Activated T-helper 17 cell treated with anti-CD3 and anti-CD28 coated beads, Interleukin-2, amount 50 U/mL, for 72 hours (primary cell): ENCODE measurements at regions not wholly inside any gene's neighbourhood (a gene's known extent, or its start where the extent isn't known, plus 50 kb on each side); places are given as distances from the start of the nearest gene placed in this dataset.

Experiments
- ATAC-seq: fragments of 150-1000 bp; cut with Tn5 transposase; replicated peaks from 2 replicates; pipeline ENCODE4 v1.10.0; 2021; ENCODE audit warnings: mild to moderate bottlenecking, moderate library complexity
- H3K27ac Mint-ChIP-seq: one replicate; pipeline ENCODE4 v1.8.0; 2022; ENCODE audit warnings: mixed read lengths
- H3K27me3 Mint-ChIP-seq: one replicate; pipeline ENCODE4 v1.8.0; 2022; ENCODE audit warnings: mixed read lengths
- H3K36me3 Mint-ChIP-seq: one replicate; pipeline ENCODE4 v1.8.0; 2022; ENCODE audit warnings: low read depth, mild to moderate bottlenecking, mixed read lengths
- H3K4me1 Mint-ChIP-seq: one replicate; pipeline ENCODE4 v1.8.0; 2022; ENCODE audit warnings: mixed read lengths
- H3K4me3 Mint-ChIP-seq: one replicate; pipeline ENCODE4 v1.8.0; 2022; ENCODE audit warnings: mild to moderate bottlenecking, mixed read lengths
- H3K9me3 Mint-ChIP-seq: one replicate; pipeline ENCODE4 v1.8.0; 2022; ENCODE audit warnings: mixed read lengths

DNA sequence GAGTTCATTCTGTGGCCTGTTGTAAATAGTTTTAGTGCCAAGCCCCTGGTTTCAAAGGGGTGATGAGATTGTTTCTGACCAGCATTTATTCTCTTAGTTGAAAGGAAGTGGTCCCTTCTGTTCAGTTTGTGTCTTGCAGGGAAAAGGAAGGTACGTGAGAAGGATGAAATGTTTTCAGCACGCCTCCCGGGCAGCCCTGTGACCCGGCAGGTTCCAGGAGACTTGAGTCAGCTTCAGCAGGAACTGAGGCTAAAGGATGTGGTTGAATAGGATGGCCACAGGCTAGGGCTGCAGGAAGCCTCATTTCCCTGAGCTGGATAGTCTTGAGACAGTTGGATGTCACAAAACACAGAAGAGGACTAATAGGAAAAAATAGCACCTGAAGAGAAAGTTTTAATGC, 132.4 kb upstream of the SYNDIG1 start:
- Mint-ChIP-seq H3K27me3 (peaks cover 13% of the 10 kb centered on the region), H3K4me3 (no peak overlapping the region), H3K36me3 (no peaks in the 10 kb centered on the region), H3K27ac (no peak overlapping the region), H3K9me3 (no peaks in the 10 kb centered on the region), H3K4me1 (no peaks in the 10 kb centered on the region)
- ATAC-seq, result no peak

DNA sequence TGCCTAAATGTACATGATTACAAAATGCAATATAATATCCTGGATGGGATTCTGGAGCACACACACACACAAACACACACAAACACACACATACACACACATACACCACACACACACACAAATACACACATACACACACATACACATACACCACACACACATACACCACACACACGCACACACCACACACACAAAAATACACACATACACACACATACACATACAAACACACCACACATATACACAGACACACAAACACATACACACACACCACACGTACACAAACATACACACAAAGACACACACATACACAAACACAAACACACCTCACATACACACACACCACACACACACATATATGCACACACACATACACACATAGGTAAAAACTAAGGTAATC, 134.6 kb upstream of the SYNDIG1 start:
- Mint-ChIP-seq H3K9me3 (no peaks in the 10 kb centered on the region), H3K27ac (no peak overlapping the region), H3K4me3 (no peak overlapping the region), H3K27me3 (peaks cover 7% of the 10 kb centered on the region), H3K36me3 (no peaks in the 10 kb centered on the region), H3K4me1 (no peaks in the 10 kb centered on the region)
- ATAC-seq, result no peak

DNA sequence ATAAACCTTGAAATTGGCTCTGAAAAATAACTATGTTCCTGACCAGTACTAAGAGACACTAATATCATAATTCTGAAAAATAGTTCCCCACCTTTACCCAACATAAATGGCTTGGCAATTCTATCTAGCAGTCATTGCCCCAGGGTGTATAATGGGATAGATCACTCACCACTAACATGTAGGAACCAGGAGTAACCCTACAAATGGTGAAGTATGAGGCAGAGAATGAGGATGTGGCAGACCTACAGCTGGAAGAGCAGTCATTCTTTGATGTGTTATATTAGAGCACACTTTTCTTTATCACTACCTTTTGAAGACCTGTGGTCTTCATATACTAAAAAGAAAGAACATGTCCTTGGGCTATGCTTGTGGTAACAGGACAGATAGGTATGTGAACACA, 136.5 kb upstream of the SYNDIG1 start:
- H3K4me3 Mint-ChIP-seq, result no peak overlapping the region
- no peak for ATAC-seq
- no peaks in the 10 kb centered on the region for H3K9me3 Mint-ChIP-seq
- H3K36me3 Mint-ChIP-seq, result no peaks in the 10 kb centered on the region
- H3K27me3 Mint-ChIP-seq, result peaks cover 3% of the 10 kb centered on the region
- no peak overlapping the region for H3K27ac Mint-ChIP-seq
- H3K4me1 Mint-ChIP-seq, result no peaks in the 10 kb centered on the region

DNA sequence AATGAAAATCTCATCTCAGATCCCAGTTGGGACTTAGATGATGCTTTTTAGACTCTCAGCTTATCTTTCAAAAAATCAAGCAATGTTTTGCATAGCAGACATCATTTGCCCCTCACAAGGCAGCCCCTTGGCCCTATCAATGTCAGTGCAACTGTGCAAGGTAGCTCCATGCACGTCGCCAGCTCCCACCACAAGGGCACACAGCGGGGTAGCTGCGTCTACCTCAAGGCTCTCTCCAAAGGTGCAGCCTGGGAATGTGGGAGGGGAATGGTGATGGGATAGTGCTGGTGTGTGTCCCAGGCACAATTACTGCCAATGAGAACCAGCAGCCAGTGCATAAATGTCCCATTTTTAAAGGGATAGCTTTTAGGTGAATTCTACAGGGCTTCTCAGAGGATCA, 137.5 kb upstream of the SYNDIG1 start:
- Mint-ChIP-seq H3K27ac (no peak overlapping the region), H3K27me3 (peaks cover 8% of the 10 kb centered on the region), H3K36me3 (no peaks in the 10 kb centered on the region), H3K4me3 (no peak overlapping the region), H3K9me3 (no peaks in the 10 kb centered on the region), H3K4me1 (no peaks in the 10 kb centered on the region)
- no peak for ATAC-seq

DNA sequence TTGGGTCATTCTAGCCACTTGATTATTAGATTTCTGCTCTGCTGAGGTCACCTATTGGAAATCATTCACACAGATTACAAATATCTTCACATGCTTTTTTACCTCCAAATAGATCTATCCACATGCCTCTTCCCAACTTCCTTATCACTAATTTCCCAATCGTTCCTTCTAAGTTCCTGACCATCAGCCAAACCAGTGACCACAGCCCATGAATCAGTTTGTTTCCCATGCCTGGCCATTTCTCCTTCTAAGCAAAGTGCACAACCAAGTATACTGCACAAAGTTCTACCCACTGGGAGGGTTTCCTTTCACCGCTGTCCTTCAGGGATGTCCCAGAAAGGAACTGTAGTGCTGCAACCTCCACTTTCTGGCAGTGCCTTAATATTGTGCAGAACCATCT, 140.5 kb upstream of the SYNDIG1 start:
- no peaks in the 10 kb centered on the region for H3K4me1 Mint-ChIP-seq
- H3K9me3 Mint-ChIP-seq, result no peaks in the 10 kb centered on the region
- no peak for ATAC-seq
- no peak overlapping the region for H3K4me3 Mint-ChIP-seq
- H3K36me3 Mint-ChIP-seq, result no peaks in the 10 kb centered on the region
- H3K27me3 Mint-ChIP-seq, result peaks cover 7% of the 10 kb centered on the region
- H3K27ac Mint-ChIP-seq, result no peak overlapping the region

DNA sequence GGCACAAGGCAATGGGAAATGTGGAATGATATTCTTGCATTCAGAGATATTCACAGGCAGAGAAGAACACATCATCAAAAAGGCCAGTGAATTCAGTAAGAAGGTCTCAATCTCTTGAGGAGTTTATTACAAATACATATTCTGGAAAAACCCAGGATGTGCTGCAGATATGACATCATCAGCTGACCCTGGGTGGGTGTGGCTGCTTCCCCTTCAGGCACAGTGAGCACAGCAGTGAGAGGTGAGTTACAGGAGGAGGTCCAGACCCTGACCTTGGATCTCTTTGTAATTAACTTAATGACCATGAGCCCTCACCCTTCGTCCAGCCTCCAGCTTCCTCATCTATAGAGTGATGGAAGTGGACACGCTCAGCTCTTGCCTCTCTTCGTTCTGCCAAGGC, 147.5 kb upstream of the SYNDIG1 start:
- Mint-ChIP-seq H3K36me3 (no peaks in the 10 kb centered on the region), H3K27ac (no peak overlapping the region), H3K9me3 (no peaks in the 10 kb centered on the region), H3K4me3 (no peak overlapping the region), H3K4me1 (no peaks in the 10 kb centered on the region), H3K27me3 (peaks cover 12% of the 10 kb centered on the region)
- no peak for ATAC-seq

DNA sequence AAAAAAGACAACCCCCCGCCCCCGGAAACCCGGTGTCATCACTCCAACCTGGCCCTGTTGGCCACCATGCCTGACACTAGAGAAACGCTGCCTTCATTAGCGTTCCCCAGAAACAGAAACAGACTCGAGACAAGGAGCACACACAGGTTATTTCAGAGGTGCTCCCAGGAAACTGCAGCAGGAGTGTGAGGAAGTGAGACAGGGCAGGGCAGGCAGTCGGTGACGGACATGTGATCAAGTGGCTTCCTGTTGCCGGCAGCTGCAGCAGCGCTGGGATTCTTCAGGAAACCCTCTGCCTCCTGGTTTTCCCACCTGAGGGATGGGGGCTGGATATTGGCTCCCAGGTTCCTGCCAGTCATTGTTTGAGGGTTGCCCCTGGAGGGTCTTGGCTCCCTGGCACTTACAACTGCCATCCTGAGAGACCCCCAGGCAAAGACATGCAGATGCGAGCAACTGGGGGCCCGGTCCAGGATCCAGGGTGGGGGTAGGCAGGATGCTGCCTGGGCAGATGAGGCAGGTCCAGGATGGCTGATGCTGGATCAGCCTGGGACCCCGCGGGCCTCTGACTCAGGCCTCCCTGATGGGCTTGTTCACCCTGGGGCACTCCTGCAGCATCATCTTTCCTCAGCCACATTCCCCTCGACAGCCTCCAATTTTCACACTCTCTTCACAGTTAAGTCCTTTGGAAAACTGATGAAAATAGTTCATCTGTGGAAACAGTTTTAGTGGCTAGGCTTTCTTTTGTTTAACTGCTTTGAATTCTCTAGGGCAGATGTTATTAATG, 150.7 kb upstream of the SYNDIG1 start:
- no peak overlapping the region for H3K27ac Mint-ChIP-seq
- no peaks in the 10 kb centered on the region for H3K9me3 Mint-ChIP-seq
- no peak overlapping the region for H3K4me3 Mint-ChIP-seq
- H3K27me3 Mint-ChIP-seq, result peaks cover 10% of the 10 kb centered on the region
- ATAC-seq, result no peak
- no peaks in the 10 kb centered on the region for H3K36me3 Mint-ChIP-seq
- H3K4me1 Mint-ChIP-seq, result no peaks in the 10 kb centered on the region

DNA sequence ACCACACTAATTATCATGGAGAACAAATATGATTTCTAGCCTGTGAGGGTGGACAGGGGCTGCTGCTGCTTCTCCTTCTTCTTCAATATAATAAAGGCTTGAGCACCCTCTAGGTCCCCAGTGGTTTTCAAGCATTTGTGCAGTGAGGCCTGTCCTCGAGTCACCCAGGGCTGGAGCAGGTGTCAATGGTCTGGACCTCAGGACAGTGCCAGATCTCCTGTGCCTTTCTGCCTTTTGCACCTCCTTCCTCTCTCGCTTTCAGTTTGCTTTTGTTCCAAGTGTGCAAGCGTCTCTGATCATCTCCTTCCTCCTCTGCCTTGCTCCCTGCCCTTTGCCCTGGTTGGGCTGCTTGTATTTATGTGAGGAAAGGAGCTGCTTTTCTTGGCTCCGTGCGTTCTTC, 152.2 kb upstream of the SYNDIG1 start:
- Mint-ChIP-seq H3K27ac (no peak overlapping the region), H3K36me3 (no peaks in the 10 kb centered on the region), H3K4me1 (no peaks in the 10 kb centered on the region), H3K4me3 (no peak overlapping the region), H3K27me3 (peaks cover 10% of the 10 kb centered on the region), H3K9me3 (no peaks in the 10 kb centered on the region)
- no peak for ATAC-seq

DNA sequence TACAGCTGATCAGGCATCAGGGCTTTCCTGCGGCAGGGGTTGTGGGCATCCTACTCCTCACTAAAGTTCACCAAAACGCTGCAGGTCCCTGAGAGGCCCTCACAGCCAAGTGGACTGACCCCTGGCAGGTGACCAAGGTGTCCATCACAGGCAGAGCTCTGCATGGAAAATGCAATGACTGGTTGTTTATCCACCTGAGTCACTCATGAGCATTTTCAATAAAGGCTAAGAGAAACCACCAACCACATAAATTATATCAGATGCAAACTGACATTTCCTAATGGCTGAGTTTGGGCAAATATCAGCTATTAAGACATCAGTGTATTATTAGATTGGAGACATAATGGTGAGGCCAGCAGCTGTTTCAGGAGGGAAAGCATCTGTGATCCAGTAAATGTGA, 152.7 kb upstream of the SYNDIG1 start:
- Mint-ChIP-seq H3K27me3 (peaks cover 10% of the 10 kb centered on the region), H3K9me3 (no peaks in the 10 kb centered on the region), H3K4me1 (no peaks in the 10 kb centered on the region), H3K4me3 (no peak overlapping the region), H3K36me3 (no peaks in the 10 kb centered on the region), H3K27ac (no peak overlapping the region)
- ATAC-seq, result no peak

DNA sequence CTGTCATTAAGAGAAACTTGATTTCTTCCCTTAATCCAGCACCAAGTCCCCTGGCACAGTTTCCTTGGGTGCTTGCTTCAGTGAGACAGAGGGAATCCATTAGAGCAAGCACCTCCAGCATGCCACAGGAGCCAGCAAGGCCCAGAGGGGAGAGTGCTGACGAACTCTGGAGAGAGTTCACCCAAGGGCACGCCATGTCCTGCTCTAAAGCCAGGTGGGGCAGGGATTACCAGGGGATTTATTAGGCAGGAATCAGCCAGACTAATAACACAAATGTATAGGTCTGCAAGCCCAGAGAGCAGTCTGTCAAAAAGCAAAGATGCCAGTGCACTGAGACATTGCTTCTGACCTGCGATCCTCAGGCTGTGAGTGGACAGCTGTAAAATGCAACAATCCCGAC, 155.4 kb upstream of the SYNDIG1 start:
- H3K27ac Mint-ChIP-seq, result no peak overlapping the region
- ATAC-seq, result no peak
- no peaks in the 10 kb centered on the region for H3K36me3 Mint-ChIP-seq

DNA sequence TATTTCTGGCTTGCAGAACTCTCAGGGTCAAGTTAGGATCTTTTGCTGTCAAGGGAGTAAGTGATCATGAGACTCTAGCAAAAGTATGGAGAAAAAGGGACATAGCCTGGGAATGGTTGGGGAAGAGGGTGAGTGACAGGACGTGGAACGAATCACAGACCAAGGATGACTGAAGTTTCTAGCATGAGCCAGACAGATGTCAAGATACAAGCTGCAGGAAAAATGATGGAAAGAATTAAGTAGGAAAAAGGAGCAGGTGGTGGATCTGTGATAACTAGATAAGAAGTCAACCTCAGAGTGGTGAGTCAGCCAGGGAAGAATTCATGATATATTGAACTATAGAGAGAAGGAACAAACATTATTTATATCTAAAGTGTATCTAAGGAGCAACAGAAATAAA, 159.8 kb upstream of the SYNDIG1 start:
- Mint-ChIP-seq H3K27me3 (peaks cover 9% of the 10 kb centered on the region), H3K27ac (no peak overlapping the region), H3K9me3 (no peaks in the 10 kb centered on the region), H3K4me1 (no peaks in the 10 kb centered on the region), H3K36me3 (no peaks in the 10 kb centered on the region), H3K4me3 (no peak overlapping the region)
- ATAC-seq, result no peak

More for the DNA sequence above, 155.4 kb upstream of the SYNDIG1 start:
- Mint-ChIP-seq H3K4me3 (no peak overlapping the region), H3K4me1 (no peaks in the 10 kb centered on the region), H3K9me3 (no peaks in the 10 kb centered on the region), H3K27me3 (peaks cover 11% of the 10 kb centered on the region)

DNA sequence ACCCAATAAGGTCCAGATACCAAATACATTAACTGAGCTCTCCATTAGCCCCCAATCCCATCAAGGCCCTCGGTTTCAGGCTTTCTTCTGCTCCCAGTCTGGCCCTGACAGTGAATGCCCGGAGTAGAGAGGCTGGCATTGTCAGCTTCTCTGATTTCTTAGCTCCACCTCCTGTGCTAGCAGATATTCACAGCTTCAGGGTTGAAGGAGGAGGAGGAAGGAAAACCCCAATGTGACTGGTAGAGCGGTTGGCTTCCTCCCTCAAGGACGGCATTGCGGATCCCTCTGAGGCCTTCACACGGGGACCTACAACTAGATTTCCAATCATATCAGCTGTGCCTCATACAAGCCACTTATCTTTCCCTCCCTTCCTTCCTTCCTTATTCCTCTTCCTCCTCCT, 164.1 kb upstream of the SYNDIG1 start:
- H3K36me3 Mint-ChIP-seq, result no peaks in the 10 kb centered on the region

DNA sequence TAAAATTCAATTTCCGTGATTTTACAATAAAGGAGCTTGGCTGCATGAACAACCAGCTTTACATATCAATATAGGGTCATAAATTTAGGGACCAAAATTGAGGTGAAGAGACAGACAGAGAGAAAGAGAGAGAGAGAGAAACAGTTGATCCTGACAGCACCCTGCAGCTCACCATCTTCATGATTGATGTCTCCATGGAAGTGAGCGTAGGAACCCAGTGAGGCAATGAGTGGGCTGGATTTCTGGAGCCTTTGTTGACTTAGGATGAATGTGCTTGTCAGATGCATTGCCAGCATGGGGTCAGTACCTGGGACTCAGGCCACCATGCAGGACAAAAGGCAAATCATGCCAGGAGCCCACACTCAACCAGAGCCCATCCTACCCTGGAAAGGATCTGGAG, 165.1 kb upstream of the SYNDIG1 start:
- H3K36me3 Mint-ChIP-seq, result no peaks in the 10 kb centered on the region
- ATAC-seq, result no peak
- H3K9me3 Mint-ChIP-seq, result no peaks in the 10 kb centered on the region
- peaks cover 17% of the 10 kb centered on the region for H3K27me3 Mint-ChIP-seq
- H3K4me3 Mint-ChIP-seq, result no peak overlapping the region
- no peaks in the 10 kb centered on the region for H3K4me1 Mint-ChIP-seq
- H3K27ac Mint-ChIP-seq, result no peak overlapping the region

More for the DNA sequence above, 164.1 kb upstream of the SYNDIG1 start:
- H3K4me1 Mint-ChIP-seq, result no peaks in the 10 kb centered on the region
- no peak overlapping the region for H3K4me3 Mint-ChIP-seq
- H3K9me3 Mint-ChIP-seq, result no peaks in the 10 kb centered on the region
- ATAC-seq, result no peak
- H3K27ac Mint-ChIP-seq, result no peak overlapping the region
- peaks cover 12% of the 10 kb centered on the region for H3K27me3 Mint-ChIP-seq

DNA sequence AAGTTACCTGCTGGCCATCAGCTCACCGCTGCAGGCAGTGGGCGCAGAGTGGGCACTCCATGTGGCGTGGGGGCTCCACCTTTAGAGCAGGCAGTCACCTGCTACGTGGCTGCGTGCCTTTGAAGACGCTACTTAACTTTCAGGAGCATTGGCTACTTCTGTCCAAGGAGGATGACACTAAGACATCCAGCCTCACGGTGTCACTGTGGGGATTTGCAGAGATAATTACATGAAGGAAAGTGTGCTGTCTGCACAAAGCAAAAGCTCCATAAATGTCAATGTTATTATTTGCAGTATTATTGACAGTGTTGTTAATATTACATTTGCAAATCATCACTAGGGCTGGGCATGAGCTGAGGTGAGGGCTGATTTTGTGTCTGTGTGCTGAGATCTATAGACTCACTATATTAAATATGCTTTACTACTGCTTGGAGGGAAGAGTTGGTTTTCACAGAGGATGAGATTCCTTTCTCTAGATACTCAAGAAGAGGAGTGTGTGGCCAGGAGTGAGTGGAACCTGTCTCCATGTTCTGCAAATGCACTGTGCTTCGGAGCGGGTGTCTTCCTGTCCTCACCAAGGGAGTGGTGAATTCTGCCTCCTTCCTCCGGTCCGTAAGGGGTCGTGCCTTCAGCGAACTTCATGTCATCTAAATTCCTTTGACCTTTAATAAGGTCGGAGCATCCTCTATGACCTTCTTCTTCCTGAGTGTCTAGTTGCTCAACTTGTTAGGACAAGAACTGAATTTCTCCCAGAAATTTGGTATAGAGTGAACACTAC, 165.8 kb upstream of the SYNDIG1 start:
- no peak overlapping the region for H3K27ac Mint-ChIP-seq
- peaks cover 19% of the 10 kb centered on the region for H3K27me3 Mint-ChIP-seq
- no peaks in the 10 kb centered on the region for H3K9me3 Mint-ChIP-seq
- no peaks in the 10 kb centered on the region for H3K4me1 Mint-ChIP-seq
- no peak overlapping the region for H3K4me3 Mint-ChIP-seq
- ATAC-seq, result no peak
- no peaks in the 10 kb centered on the region for H3K36me3 Mint-ChIP-seq

DNA sequence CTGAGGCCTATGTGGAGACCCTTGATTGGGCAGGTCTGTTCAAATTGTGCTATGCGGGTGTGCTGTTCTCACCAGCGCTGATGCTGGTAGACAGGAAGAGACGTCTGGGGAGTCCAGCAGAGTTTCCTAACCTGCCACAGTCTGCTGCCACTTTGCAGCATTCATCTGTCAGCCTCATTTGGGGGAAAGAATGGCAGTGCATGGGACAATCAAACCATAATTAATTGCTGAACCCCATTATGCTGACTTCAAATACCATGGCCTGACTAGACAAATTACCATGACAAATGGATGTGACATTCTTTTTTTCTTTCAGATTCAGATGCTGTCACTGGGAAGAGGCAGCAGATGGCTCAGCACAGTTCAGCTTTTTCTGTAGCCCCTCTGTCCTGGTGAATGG, 171.4 kb upstream of the SYNDIG1 start:
- Mint-ChIP-seq H3K9me3 (no peaks in the 10 kb centered on the region), H3K4me1 (no peaks in the 10 kb centered on the region), H3K36me3 (no peaks in the 10 kb centered on the region), H3K27ac (no peak overlapping the region), H3K4me3 (no peak overlapping the region), H3K27me3 (peaks cover 11% of the 10 kb centered on the region)
- no peak for ATAC-seq
